ENCODE measurements at regions not wholly inside any gene's neighbourhood (a gene's known extent, or its start where the extent isn't known, plus 50 kb on each side); places are given as distances from the start of the nearest gene placed in this dataset.

DNA sequence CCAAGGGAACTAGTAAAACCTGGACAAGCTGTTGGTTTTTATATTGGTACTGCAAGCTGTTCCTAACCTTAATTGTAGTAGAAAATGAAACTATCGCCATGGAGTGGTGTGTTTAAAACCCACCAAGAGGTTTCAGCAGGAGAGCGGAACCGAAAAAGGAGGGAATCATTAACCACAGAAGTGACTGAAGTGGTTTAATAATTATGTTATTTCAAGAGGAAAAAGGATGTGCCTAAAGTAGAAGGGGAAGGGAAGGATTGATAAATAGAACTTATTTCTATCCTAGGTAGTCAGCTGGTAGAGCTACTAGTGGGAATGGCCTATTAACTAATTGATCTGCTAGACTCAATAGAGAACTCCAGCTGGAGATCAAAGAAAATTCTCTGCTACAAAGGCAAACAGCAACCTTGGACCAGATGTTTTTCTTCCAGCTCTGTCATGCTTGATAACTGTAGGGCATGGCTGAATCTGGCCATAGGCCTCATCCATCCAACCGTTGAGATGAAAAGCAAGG lies 91.8 kb downstream of the BAMBI start:
- TF ChIP-seq, protein P1, sequence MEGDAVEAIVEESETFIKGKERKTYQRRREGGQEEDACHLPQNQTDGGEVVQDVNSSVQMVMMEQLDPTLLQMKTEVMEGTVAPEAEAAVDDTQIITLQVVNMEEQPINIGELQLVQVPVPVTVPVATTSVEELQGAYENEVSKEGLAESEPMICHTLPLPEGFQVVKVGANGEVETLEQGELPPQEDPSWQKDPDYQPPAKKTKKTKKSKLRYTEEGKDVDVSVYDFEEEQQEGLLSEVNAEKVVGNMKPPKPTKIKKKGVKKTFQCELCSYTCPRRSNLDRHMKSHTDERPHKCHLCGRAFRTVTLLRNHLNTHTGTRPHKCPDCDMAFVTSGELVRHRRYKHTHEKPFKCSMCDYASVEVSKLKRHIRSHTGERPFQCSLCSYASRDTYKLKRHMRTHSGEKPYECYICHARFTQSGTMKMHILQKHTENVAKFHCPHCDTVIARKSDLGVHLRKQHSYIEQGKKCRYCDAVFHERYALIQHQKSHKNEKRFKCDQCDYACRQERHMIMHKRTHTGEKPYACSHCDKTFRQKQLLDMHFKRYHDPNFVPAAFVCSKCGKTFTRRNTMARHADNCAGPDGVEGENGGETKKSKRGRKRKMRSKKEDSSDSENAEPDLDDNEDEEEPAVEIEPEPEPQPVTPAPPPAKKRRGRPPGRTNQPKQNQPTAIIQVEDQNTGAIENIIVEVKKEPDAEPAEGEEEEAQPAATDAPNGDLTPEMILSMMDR (conservative IDR thresholded peaks at IDR 0.05; ENCODE audit: low read length), result no peak
- TF ChIP-seq EZH2phosphoT487 (IDR thresholded peaks at IDR 0.05; ENCODE audit: borderline replicate concordance), result no peak

Measured in Loucy (cell line).